ENCODE measurements at regions not wholly inside any gene's neighbourhood (a gene's known extent, or its start where the extent isn't known, plus 50 kb on each side); places are given as distances from the start of the nearest gene placed in this dataset.

GRCh38 chr3:74067296-74067695, 442.6 kb upstream of the PDZRN3 start:
- ChIA-PET CTCF (no interaction called here), POLR2A (no interaction called here)
- DNase-seq, result peak in 1 of 2 experiments; percentile 11
- H3K4me1 Mint-ChIP-seq (ENCODE audit: low read depth, unreplicated experiment), result no peaks in the 10 kb centered on the region
- no peaks in the 10 kb centered on the region for H3K36me3 ChIP-seq (ENCODE audit: control insufficient read depth, insufficient read depth, low read length)
- TF ChIP-seq, protein P1, sequence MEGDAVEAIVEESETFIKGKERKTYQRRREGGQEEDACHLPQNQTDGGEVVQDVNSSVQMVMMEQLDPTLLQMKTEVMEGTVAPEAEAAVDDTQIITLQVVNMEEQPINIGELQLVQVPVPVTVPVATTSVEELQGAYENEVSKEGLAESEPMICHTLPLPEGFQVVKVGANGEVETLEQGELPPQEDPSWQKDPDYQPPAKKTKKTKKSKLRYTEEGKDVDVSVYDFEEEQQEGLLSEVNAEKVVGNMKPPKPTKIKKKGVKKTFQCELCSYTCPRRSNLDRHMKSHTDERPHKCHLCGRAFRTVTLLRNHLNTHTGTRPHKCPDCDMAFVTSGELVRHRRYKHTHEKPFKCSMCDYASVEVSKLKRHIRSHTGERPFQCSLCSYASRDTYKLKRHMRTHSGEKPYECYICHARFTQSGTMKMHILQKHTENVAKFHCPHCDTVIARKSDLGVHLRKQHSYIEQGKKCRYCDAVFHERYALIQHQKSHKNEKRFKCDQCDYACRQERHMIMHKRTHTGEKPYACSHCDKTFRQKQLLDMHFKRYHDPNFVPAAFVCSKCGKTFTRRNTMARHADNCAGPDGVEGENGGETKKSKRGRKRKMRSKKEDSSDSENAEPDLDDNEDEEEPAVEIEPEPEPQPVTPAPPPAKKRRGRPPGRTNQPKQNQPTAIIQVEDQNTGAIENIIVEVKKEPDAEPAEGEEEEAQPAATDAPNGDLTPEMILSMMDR (IDR thresholded peaks at IDR 0.05; ENCODE audit: insufficient read depth in 1 of 2, low read depth in 1 of 2, low read length in 1 of 2, severe bottlenecking in 1 of 2, unreplicated experiment in 1 of 2), result peak in 1 of 2 experiments; percentile 8
- H3K36me3 Mint-ChIP-seq (ENCODE audit: insufficient read depth, unreplicated experiment), result peaks cover 4% of the 10 kb centered on the region
- H3K9me3 Mint-ChIP-seq (ENCODE audit: unreplicated experiment), result no peaks in the 10 kb centered on the region
- H3K27me3 Mint-ChIP-seq (ENCODE audit: insufficient read depth, unreplicated experiment), result peaks cover 17% of the 10 kb centered on the region
- no peak overlapping the region for H3K4me3 Mint-ChIP-seq (ENCODE audit: unreplicated experiment)
- H3K27ac Mint-ChIP-seq (ENCODE audit: unreplicated experiment), result no peak overlapping the region
- intact Hi-C loops (cut with micrococcal nuclease; ENCODE audit: unreplicated experiment), result loop anchor here (2.0 kb wide), 1 partner anchor 200 kb away; no protein-coding TSS in a partner anchor
- BruUV-seq (replicated peaks), result no TSS peak
- no peak overlapping the region for H3K4me3 ChIP-seq (ENCODE audit: low read depth, low read length)
- H3K4me1 ChIP-seq, result no peaks in the 10 kb centered on the region
- no peaks in the 10 kb centered on the region for H3K27me3 ChIP-seq (replicated peaks; ENCODE audit: control insufficient read depth, insufficient read depth, low read length)
- no peaks in the 10 kb centered on the region for H3K9me3 ChIP-seq

GRCh38 chr3:74066456-74066855, 441.7 kb upstream of the PDZRN3 start:
- intact Hi-C loops (cut with micrococcal nuclease; ENCODE audit: unreplicated experiment), result loop anchor here (2.0 kb wide), 1 partner anchor 200 kb away; no protein-coding TSS in a partner anchor
- Mint-ChIP-seq H3K4me3 (ENCODE audit: unreplicated experiment) (no peak overlapping the region), H3K9me3 (ENCODE audit: unreplicated experiment) (no peaks in the 10 kb centered on the region), H3K4me1 (ENCODE audit: low read depth, unreplicated experiment) (no peaks in the 10 kb centered on the region), H3K27me3 (ENCODE audit: insufficient read depth, unreplicated experiment) (peaks cover 17% of the 10 kb centered on the region), H3K36me3 (ENCODE audit: insufficient read depth, unreplicated experiment) (peaks cover 4% of the 10 kb centered on the region), H3K27ac (ENCODE audit: unreplicated experiment) (no peak overlapping the region)
- Histone ChIP-seq H3K4me1 (no peaks in the 10 kb centered on the region), H3K36me3 (ENCODE audit: control insufficient read depth, insufficient read depth, low read length) (no peaks in the 10 kb centered on the region), H3K27me3 (replicated peaks; ENCODE audit: control insufficient read depth, insufficient read depth, low read length) (no peaks in the 10 kb centered on the region), H3K4me3 (ENCODE audit: low read depth, low read length) (no peak overlapping the region), H3K9me3 (no peaks in the 10 kb centered on the region)
- BruUV-seq (replicated peaks), result no TSS peak
- TF ChIP-seq, protein P1 (IDR thresholded peaks at IDR 0.05; ENCODE audit: insufficient read depth in 1 of 2, low read depth in 1 of 2, low read length in 1 of 2, severe bottlenecking in 1 of 2, unreplicated experiment in 1 of 2), result no peak
- DNase-seq, result no peak
- ChIA-PET POLR2A (no interaction called here), CTCF (no interaction called here)

GRCh38 chr3:74059923-74060600, 435.3 kb upstream of the PDZRN3 start:
- ChIA-PET POLR2A (no interaction called here), CTCF (no interaction called here)
- BruUV-seq (replicated peaks), result no TSS peak
- Mint-ChIP-seq H3K4me1 (ENCODE audit: low read depth, unreplicated experiment) (no peaks in the 10 kb centered on the region), H3K36me3 (ENCODE audit: insufficient read depth, unreplicated experiment) (no peaks in the 10 kb centered on the region), H3K27ac (ENCODE audit: unreplicated experiment) (no peak overlapping the region), H3K27me3 (ENCODE audit: insufficient read depth, unreplicated experiment) (peaks cover 12% of the 10 kb centered on the region), H3K9me3 (ENCODE audit: unreplicated experiment) (no peaks in the 10 kb centered on the region), H3K4me3 (ENCODE audit: unreplicated experiment) (no peak overlapping the region)
- Histone ChIP-seq H3K27me3 (replicated peaks; ENCODE audit: control insufficient read depth, insufficient read depth, low read length) (no peaks in the 10 kb centered on the region), H3K9me3 (no peaks in the 10 kb centered on the region), H3K4me3 (ENCODE audit: low read depth, low read length) (no peak overlapping the region), H3K4me1 (no peaks in the 10 kb centered on the region), H3K36me3 (ENCODE audit: control insufficient read depth, insufficient read depth, low read length) (no peaks in the 10 kb centered on the region)
- intact Hi-C loops (cut with micrococcal nuclease; ENCODE audit: unreplicated experiment), result no loop called here
- TF ChIP-seq, protein P1 (IDR thresholded peaks at IDR 0.05; ENCODE audit: insufficient read depth in 1 of 2, low read depth in 1 of 2, low read length in 1 of 2, severe bottlenecking in 1 of 2, unreplicated experiment in 1 of 2), result no peak
- no peak for DNase-seq

All from Caco-2 (cell line).